ENCODE measurements at regions not wholly inside any gene's neighbourhood (a gene's known extent, or its start where the extent isn't known, plus 50 kb on each side); places are given as distances from the start of the nearest gene placed in this dataset.

GRCh38 chr7:155228459-155228845 is 69.2 kb upstream of the INSIG1 start:
- TF ChIP-seq CTCF (IDR thresholded peaks at IDR 0.05; ENCODE audit: low read depth, low read length): no peak
- H3K4me3 ChIP-seq (replicated peaks in 1 of 2; ENCODE audit: low read depth in 2 of 2, low read length in 2 of 2): no peak overlapping the region
- DNase-seq (ENCODE audit: low read depth in 2 of 2): peak in 1 of 2 donors; percentile 59

- no peak for DNase-seq (ENCODE audit: low read depth in 2 of 2)
- no peak for TF ChIP-seq CTCF (IDR thresholded peaks at IDR 0.05; ENCODE audit: low read depth, low read length)
- H3K4me3 ChIP-seq (replicated peaks in 1 of 2; ENCODE audit: low read depth in 2 of 2, low read length in 2 of 2): no peak overlapping the region
Observed at GRCh38 chr7:155228894-155229293, 68.8 kb upstream of the INSIG1 start.

- no peak for DNase-seq (ENCODE audit: low read depth in 2 of 2)
- no peak for TF ChIP-seq CTCF (IDR thresholded peaks at IDR 0.05; ENCODE audit: low read depth, low read length)
Observed at GRCh38 chr7:155229548-155230168, 68.0 kb upstream of the INSIG1 start.

DNA sequence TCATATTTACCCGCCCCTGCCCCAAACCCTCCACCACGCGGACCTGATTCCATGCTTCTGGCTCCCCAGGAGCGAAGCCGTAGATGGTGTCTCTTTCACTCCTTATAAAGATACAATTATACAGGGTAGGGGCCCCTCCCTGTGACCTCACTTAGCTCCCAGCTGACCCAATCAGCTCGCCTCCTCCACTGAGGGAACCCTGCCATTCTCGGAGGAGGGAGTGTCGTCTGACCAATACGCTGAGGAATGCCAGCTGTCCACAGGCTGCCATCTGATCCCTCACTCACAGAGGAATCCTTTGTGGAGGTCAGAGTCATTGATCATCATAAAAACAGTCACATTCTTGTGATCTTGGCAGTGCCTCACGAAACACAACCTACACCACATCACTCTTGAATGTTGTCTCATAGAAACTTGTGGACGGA is 67.5 kb upstream of the INSIG1 start:
- peak; percentile 76 to 97 for DNase-seq (ENCODE audit: low read depth in 2 of 2)
- no peak overlapping the region for H3K4me3 ChIP-seq (replicated peaks in 1 of 2; ENCODE audit: low read depth in 2 of 2, low read length in 2 of 2)
- no peak for TF ChIP-seq CTCF (IDR thresholded peaks at IDR 0.05; ENCODE audit: low read depth, low read length)

More at GRCh38 chr7:155229548-155230168, 68.0 kb upstream of the INSIG1 start:
- no peak overlapping the region for H3K4me3 ChIP-seq (replicated peaks in 1 of 2; ENCODE audit: low read depth in 2 of 2, low read length in 2 of 2)

DNA sequence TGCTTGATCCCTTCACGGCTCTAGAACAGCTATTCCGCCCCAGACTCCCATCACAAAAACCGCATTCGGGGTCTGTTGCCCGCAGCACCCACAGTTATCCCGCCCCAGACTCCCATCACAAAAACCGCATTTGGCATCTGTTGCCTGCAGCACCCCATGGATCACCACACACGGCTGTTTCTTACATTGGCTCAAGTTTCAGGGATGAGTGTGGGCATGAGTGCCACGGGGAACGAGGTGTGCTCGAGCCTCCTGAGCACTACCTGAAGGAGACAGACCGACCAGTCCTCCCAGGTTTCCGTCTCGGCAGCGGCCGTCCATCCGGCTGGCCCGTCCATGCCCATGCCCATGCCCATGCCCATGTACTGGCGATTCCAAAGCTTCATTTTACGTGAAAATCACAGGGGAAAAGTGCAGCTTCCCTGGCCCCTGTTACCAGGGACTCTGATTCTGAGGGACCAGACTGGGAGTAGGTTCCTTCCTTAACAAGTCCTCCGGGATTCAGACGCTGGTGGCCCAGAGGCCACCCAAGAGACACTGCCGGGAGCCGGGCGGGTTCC is 66.4 kb upstream of the INSIG1 start:
- H3K4me3 ChIP-seq (replicated peaks in 1 of 2; ENCODE audit: low read depth in 2 of 2, low read length in 2 of 2): no peak overlapping the region
- no peak for TF ChIP-seq CTCF (IDR thresholded peaks at IDR 0.05; ENCODE audit: low read depth, low read length)
- no peak for DNase-seq (ENCODE audit: low read depth in 2 of 2)

- H3K4me3 ChIP-seq (replicated peaks in 1 of 2; ENCODE audit: low read depth in 2 of 2, low read length in 2 of 2): no peak overlapping the region
- DNase-seq (ENCODE audit: low read depth in 2 of 2): no peak
- no peak for TF ChIP-seq CTCF (IDR thresholded peaks at IDR 0.05; ENCODE audit: low read depth, low read length)
Observed at GRCh38 chr7:155231941-155232340, 65.7 kb upstream of the INSIG1 start.

- H3K4me3 ChIP-seq (replicated peaks in 1 of 2; ENCODE audit: low read depth in 2 of 2, low read length in 2 of 2): no peak overlapping the region
- DNase-seq (ENCODE audit: low read depth in 2 of 2): no peak
- TF ChIP-seq CTCF (IDR thresholded peaks at IDR 0.05; ENCODE audit: low read depth, low read length): no peak
Observed at GRCh38 chr7:155232911-155233310, 64.8 kb upstream of the INSIG1 start.
